Lower leg skin (tissue), 3 donors: ENCODE measurements at regions not wholly inside any gene's neighbourhood (a gene's known extent, or its start where the extent isn't known, plus 50 kb on each side); places are given as distances from the start of the nearest gene placed in this dataset.

Source experiments
- CTCF ChIP-seq, 3 donors: fragments of 450-650 bp; IDR thresholded peaks; one replicate each; pipeline ENCODE4 v1.5.1; 2016; ENCODE audit warnings: antibody characterized with exemption in 3 of 3, mild to moderate bottlenecking in 3 of 3, moderate library complexity in 2 of 3
- POLR2A ChIP-seq, 2 donors: fragments of 450-650 bp; IDR thresholded peaks; one replicate each; pipeline ENCODE4 v1.6.1; 2016 to 2017; ENCODE audit warnings: antibody characterized with exemption in 2 of 2, mild to moderate bottlenecking in 1 of 2, moderate library complexity in 1 of 2

GRCh38 chr21:28338701-28339305, 653.9 kb downstream of the LTN1 start:
- TF ChIP-seq CTCF (IDR thresholded peaks at IDR 0.05) (no peak), POLR2A (IDR thresholded peaks at IDR 0.05) (no peak)
